ENCODE measurements at regions not wholly inside any gene's neighbourhood (a gene's known extent, or its start where the extent isn't known, plus 50 kb on each side); places are given as distances from the start of the nearest gene placed in this dataset.
"Not testable (repeated sequence)": the region's sequence is repeated elsewhere in the genome, so short reads cannot be mapped to it uniquely, and the experiment has no call there.

DNA sequence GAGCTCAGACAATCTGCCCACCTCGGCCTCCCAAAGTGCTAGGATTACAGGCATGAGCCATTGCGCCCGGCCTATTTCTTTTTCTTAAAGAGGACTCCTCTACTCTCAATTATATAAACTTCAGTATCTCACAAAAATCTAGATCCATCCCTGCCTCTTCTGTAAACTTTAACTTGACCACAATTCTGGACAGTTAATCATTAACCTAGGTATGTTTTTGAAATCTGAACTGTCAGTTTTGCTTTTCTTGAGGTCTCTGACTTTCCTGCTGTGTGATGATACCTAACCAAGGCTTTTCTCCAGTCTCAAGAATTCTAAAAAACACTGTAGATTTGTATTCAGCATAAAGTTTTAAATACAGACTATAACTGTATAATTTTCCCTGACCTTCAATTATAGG is 388.2 kb upstream of the SYNCRIP start:
- DNase-seq, result no peak

DNA sequence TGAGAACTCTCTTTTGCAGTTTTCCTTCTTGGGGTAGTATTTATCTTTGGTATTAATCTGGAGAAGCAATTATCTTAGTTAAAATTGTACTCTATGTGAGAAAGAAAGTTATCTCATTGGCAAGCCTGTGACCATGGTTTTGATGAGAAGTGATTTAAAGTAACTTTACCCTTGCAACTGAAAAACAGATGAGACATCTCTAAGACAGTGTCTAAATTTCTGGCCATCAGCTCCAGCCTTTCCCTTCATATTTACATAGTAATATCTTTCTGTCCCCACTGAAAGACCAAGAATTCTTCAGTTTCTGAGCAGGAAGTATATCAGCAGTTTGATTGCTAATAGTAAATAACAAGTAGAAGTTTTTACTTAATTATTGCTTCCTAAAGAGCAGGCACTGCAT is 386.1 kb upstream of the SYNCRIP start:
- DNase-seq, result no peak

DNA sequence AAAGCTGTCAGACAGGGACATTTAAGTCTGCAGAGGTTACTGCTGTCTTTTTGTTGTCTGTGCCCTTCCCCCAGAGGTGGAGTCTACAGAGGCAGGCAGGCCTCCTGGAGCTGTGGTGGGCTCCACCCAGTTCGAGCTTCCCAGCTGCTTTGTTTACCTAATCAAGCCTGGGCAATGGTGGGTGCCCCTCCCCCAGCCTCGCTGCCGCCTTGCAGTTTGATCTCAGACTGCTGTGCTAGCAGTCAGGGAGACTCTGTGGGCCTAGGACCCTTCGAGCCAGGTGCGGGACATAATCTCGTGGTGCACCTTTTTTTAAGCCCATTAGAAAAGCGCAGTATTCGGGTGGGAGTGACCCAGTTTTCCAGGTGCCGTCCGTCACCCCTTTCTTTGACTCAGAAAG is 384.2 kb upstream of the SYNCRIP start:
- not testable (repeated sequence) for DNase-seq

DNA sequence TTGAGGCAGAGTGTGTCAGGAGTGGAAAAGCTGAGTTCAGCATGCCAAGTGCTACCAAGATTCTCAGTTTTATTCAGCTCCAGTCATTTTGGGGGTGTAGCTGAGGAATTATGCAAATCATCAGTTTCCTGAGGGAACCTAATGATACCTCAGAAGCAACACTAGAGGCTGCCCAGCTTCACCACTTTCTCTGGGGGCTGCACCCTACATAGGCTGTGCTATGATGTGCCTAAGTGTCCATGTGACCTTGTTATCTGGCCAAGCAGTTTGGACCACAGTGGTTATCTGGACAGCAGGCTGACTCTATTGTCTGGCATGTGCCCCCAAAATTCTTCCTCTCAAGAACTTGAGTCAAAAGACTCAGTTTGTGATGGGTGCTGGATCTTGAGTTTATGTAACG is 374.6 kb upstream of the SYNCRIP start:
- DNase-seq, result no peak

DNA sequence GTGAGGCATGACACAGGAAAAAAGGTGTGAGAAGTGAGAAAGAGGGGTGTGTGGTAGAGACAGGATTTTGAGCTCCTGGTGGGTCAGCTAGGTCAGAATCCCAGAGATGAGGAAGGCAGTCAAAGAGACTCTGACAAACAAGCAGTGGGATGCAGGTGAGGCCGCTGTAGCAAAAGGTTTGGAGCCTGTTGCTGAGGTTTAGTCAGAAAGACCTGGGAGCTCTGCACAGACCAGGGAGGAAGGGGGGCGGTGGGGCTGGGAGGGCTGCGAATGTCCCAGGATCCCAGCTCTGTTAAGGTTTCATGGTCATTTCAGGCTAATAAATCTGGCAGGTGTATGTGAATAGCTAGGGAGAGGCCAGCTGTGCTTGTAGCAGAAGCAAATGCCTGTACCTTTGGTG is 373.9 kb upstream of the SYNCRIP start:
- no peak for DNase-seq

DNA sequence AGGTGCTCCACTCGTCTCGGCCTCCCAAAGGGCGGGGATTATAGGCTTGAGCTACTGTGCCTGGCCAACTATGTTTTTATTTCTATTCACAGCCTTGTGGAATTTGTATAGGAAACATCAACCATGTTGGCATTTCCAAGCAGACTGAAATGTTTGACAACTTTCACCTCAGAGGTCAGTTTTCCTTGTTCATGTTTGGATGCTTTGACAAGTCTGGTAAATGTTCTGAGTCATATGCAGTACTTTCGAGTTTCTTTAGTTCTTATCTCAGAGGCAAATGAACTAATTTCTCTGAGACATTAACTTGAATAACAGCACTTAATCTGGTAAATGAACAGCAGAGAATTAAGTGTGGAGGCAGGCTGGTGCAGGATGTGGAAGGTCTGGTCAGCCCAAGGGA is 373.4 kb upstream of the SYNCRIP start:
- no peak for DNase-seq

DNA sequence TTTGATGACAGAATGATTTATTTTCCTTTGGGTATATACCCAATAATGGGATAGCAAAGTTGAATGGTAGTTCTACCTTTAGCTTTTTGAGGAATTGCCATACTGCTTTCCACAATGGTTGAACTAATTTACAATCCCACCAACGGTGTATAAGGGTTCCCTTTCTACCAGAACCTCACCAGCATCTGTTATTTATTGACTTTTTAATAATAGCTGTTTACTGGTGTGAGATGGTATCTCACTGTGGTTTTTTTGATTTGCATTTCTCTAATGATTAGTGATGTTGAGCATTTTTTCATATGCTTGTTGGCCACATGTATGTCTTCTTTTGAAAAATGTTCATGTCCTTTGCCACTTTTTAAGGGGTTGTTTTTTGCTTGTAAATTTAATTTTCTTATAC is 370.3 kb upstream of the SYNCRIP start:
- not testable (repeated sequence) for DNase-seq

DNA sequence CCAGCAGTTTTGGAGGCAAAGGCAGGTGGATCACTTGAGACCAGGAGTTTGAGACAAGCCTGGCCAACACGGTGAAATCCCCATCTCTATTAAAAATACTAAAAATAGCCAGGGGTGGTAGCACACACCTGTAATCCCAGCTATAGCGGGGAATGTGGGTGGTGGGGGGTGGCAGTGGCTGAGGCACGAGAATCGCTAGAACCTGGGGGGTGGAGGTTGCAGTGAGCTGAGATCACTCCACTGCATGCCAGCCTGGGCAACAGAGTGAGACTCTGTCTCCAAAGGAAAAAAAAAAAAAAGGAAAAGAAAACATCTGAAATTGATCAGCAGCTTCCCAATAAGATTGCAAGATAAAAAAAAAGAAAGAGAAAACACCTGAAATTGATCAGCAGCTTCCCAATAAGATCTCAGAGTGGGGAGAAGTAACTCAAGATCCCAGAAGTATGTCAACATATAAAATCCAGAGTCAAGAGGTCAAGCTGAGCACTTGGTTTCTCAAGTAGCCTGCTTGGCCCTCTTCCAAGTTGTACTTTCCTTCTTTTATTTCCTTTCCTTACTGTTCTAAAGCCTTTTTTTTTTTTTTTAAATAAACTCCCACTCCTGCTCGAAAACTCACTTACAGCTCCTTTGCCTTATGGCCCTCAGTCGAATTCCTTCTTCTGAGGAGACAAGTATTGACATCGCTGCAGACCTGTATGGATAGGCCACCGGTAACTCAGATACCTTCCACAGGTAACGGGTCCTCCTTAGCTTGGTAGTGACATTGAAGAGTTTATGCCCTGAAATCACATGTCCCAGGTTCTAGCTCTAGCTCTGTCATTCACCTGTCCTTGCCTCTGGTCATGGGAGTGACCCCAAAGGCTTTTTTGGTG is 368.5 kb upstream of the SYNCRIP start:
- DNase-seq, result no peak

DNA sequence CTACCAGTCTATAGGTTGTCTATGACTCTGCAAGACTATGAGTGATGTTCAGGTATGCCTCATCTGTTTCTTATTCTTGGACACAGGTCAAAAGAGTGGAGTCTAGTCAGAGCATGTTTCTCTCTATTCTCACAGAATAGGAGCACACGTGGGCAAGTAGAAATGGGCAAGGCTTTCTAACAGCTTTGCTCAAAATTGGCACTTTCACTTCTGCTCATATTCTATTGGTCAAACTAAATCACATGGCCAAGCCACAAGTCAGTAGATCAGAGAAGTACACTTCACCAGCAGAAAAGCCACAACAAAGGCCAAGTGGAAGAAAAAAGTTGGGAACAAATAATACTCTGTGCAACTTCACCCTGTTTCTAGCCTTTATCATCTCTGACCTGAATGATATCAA is 354.5 kb upstream of the SYNCRIP start:
- DNase-seq, result no peak

DNA sequence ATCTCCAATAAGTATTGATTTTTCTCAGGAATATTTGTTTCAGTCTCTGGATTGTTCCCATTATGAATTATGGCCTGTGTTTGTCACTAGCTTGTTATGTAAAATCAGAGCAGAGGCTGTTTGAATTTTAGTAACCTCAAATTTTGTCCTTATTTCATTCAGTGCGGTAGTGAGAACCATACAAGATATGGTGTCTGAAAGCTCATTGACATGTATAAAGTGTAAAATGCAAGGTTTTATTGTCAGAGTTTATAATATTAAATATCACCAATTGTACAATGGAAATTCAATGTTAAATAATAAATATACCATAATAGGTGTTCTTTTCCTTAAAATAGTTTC is 353.3 kb upstream of the SYNCRIP start:
- no peak for DNase-seq

DNA sequence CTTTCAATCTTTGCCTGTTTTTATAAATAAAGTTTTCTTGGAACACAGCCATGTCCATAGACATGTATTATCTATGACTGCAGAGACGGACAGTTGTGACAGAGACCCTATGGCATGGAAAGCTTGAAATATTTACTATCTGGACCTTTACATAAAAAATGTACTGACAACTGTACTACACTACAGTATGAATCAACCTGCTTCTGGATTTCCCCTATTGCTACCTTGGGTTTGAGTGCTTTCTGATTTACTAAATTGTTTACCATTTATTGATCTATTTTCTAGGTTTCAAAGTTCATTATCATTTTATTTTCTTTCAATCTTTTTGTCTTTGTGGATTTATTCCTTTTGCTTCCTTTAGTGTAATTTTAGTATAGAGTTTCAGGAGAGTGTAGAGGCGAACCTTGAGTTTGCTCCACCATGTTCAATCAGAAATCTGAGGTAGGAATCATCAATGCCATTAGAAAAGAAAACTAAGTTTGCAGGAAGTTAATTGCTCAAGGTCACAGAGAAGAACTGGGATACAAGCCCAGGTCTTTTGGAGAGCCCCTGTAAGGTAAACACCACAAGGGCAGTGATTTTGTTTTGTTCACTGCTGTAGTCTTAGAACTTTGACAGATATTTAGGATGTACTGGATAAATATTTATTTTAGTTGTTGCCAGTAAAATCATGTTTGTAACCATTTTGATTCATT is 352.8 kb upstream of the SYNCRIP start:
- DNase-seq, result no peak

DNA sequence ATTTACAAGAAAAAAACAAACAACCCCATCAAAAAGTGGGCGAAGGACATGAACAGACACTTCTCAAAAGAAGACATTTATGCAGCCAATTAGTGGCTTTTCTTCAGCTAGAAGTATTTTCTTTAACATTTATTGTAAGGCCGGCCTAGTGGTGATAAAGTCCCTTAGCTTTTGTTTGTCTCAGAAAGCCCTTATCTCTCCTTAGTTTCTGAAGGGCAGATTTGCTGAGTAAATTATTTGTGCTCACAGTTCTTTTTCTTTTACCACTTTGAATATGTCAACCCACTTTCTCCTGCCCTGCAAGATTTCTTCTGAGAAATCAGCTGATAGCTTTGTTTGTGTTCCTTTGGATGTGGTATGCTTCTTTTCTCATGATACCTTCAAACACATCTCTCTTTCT is 344.0 kb upstream of the SYNCRIP start:
- DNase-seq, result no peak

DNA sequence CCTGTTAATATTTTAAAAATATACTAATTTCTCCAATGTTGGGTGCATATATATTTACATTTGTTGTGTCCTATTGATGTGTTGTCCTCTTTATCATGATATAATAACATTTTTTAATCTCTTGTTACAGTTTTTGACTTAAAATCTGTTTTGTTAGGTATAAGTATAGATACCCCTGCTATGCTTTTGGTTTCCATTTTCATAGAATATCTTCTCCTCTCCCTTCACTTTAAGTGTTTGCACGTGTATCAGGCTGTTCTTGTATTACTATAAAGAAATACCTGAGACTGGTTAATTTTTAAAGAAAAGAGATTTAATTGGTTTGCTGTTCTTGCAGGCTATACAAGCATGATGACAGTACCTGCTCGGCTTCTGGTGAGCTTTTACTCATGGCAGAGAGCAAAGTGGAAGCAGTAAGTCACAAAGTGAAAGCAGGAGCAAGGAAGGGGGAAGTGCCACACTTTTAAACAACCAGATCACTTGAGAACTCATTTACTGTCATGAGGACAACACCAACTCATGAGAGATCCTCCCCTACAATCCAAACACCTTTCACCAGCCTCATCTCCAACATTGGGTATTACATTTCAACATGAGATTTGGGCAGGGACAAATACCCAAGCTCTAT is 340.5 kb upstream of the SYNCRIP start:
- DNase-seq, result no peak

DNA sequence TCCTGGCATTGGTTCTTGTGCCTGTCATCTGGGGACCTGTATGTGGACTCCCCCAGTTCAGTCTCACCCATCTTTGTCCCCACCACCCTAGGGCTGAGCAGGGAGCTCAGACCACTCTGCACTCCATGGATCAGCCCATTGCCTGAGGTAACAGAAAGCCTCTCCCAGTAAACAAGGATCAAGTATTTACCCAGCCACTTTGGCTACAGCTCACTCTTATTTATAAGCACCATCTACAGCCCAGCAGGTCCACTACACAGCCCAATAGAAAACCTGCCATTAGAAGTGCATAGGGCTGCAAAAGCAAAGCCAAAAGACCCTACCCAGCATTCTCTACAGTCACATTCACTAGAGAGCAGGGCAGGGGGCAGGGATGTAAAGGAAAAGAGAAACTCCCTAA is 335.0 kb upstream of the SYNCRIP start:
- DNase-seq, result no peak

DNA sequence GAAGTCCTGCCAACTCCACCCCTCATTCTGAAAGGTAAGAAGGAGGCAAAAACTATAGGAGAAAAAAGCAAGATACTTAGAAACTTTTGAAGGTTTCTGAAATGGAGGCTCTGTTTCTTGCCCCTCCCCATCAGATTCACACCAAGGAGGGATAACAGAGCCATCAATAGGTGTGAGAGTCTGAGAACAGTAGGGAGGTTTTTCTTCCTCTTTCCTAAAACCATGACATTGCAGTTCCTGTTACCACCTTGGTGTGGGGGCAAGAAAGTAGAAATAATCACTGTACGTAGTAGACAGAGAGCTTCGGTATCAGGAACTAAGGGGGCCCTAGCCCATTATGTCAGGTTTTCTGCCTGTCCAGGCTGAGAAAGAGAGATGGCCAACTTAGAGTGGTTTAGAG is 333.3 kb upstream of the SYNCRIP start:
- DNase-seq, result no peak

DNA sequence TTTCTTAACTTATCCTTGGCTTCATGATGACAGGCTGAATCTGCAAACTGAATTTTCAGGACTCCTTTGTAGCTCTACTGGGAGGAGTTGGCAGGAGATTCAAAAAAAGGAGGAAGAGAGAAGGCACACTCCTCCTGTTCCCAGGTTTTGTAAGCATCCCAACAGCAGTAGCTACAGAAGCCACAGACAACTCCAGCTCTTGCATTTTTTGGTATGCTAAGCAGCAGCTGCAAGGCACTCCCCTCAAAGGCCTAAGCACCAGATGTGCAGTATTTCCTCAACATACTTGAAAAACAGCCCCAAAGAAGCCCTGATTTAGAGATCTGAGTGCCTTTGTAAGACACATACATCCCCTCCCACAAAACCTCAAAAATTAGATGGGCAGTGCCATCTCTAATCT is 328.6 kb upstream of the SYNCRIP start:
- DNase-seq, result no peak

DNA sequence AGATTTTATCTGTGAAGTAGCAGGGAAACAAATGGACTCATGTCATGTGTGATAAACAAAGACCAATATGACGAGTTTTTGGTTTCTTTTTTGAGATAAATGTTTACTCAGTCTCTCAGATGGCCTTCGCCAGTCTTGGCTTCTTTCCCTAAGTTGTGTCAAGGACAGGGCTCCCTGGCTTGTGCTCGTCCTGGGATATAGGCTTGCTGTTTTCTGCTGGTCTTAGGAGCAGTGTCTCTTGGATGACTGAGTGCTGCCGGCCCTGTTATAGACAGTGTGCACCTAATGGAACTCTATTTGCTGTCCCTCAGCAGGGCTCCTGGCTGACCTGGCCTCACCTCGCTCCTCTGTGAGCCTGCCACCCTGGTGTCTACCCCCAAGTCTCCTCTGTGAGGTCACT is 324.1 kb upstream of the SYNCRIP start:
- no peak for DNase-seq

DNA sequence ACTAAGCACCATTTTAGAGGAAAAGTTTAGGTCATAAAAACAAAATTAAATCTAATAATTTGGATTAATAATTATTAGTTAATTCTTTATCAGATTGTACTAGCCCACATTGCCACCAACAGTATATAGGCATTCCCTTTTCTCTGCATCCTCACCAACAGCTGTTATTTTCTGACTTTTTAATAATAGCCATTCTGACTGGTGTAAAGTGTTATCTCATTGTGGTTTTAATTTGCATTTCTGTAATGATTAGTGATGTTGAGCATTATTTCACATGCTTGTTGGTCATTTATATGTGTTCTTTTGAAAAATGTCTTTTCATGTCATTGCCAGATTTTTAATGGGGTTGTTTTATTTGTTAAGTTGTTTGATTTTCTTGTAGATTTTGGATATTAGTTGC is 319.1 kb upstream of the SYNCRIP start:
- DNase-seq, result no peak

DNA sequence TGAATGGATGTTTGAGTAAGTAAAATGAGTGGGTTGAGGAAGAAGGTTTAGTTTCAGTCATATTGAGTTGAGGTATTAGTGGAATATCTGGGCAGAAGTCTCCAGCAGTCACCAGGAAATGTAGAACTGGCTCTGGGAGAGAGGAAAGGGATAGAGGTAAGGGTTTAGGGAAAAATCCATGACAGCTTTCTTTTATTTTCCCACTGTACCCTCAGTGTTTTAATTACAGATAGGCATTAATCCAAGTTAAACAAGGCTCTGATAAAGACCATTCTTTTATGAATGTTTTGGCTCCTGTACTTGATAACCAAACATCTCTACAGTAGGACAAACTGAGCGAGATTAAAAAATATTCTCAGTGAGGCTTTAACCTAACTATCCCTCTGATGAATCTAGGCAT is 318.4 kb upstream of the SYNCRIP start:
- no peak for DNase-seq

DNA sequence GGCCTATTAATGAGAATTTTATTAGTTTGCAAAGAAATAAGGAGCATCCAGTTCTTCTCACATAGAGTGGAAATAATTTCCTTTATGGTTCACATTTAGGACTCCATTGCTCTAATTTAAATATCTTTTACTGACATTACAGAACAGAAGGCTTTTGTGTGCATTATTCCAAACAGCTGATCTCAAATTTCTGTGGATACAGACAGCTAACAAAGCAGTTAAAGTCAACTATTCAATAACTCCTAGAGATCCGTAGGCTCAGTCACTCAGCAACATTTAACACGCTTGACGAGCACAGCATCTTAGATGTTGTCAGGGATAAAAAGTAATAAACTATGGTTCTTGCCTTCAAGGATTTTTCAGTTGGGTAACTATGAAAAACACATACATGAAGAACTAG is 305.8 kb upstream of the SYNCRIP start:
- DNase-seq, result no peak

DNA sequence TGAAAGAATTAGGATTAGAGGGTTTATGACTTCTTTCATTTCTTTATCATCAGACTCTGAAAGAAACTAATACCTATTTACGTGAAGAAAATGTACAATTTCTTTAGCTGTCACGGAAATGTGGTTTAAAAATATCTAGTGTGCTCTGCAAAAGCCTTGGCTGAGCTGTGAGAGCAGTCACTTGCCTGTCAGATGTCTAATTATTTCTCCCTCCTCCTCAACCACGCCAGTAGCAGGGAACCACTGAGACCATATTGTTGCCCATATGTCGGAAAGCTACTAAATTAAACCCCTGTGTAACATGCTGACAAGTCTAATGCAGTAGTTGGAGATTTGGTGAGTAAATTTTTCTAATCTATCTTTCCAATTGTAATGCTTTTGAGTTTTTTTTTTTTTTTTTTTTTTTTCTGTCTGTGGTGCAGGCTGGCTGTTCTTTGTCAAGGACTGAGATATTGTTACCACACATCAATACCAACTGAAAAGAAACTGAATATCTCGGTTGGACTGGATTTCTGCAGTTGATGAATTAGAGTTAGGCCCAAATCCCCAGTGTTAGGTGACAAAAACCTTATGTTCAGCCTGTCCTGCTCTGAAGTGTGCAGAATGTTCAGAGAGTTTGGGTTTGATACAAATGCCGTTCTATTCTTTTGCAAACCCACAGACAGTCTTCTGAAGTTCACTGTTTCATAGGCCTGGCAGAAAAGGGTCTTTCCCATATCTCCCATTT is 302.9 kb upstream of the SYNCRIP start:
- DNase-seq, result no peak

DNA sequence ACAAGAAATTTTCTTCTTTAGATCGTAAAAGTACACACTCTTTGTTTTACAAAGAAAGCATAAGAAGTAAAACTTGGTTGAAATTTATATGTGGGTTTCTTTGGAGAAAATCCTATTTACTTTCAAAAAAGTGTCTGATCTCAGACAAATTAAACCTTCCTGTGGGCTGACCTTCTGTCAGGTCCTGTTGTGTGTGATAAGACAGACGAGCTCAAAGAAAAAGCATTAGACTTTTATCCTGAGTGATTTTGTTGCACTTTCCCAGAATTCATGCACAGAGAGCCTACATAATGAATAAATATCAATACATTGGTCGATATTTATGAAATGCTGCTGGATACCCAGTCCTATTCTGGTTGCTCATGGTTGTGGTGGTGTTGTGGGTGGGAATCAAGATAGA is 302.1 kb upstream of the SYNCRIP start:
- DNase-seq, result no peak

DNA sequence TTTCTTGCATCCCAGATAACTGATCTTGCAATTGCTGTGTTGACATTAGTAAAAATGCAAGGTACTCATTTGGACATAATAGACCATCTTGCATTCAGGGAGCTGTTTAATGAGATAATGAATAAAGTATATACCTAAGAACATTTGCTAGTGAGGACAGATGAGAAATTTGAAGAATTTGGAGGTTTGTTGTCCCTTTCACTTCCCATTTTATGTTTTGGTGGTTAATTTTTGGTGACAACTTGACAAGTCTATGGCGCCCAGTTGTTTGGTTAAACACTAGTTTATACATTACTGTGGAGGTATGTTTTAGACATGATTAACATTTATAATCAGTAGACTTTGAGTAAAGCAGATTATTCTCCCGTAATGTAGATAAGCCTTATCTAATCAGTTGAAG is 300.2 kb upstream of the SYNCRIP start:
- DNase-seq, result no peak

DNA sequence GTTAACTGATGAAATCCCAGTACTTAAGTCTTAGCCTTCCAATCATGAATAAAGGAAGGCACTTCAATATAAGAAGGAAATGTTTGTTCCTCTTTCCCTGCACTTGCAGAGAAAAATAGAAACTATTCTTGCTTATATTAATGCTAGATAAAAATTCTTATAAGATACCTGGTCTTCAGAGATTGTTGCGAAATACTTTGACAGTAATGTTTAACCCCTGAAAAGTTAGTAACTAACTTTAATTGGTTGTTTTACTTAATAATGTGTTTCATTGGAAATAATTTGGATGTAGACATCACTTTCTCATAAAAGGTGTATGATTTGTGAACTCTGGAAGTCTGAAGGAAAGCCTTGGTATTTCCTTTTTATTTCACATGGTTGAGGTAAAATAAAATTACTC is 294.2 kb upstream of the SYNCRIP start:
- no peak for DNase-seq

Measured in NCI-H1436 (cell line).